Stimulated activated CD8-positive, alpha-beta memory T cell treated with anti-CD3 and anti-CD28 coated beads, Interleukin-15, amount 100 ng/mL, for 1 hour (primary cell): ENCODE measurements at regions not wholly inside any gene's neighbourhood (a gene's known extent, or its start where the extent isn't known, plus 50 kb on each side); places are given as distances from the start of the nearest gene placed in this dataset.
"Not testable (repeated sequence)": the region's sequence is repeated elsewhere in the genome, so short reads cannot be mapped to it uniquely, and the experiment has no call there.

Experiments used
- DNase-seq: peaks from one replicate; pipeline ENCODE4 v3.0.0-alpha.2; 2020; ENCODE audit warnings: low read depth

- DNase-seq, result no peak
Measured at GRCh38 chr14:88929656-88930436, 105.4 kb downstream of the TTC8 start.

- DNase-seq, result no peak
Measured at GRCh38 chr14:88931321-88932110, 107.1 kb downstream of the TTC8 start.

GRCh38 chr14:88933191-88933590 lies 108.7 kb downstream of the TTC8 start:
- no peak for DNase-seq

GRCh38 chr14:88934351-88934806 lies 109.9 kb downstream of the TTC8 start:
- no peak for DNase-seq

GRCh38 chr14:88935083-88935482 lies 110.6 kb downstream of the TTC8 start:
- no peak for DNase-seq

- DNase-seq, result no peak
Measured at GRCh38 chr14:88937706-88938105, 113.3 kb downstream of the TTC8 start.

- DNase-seq, result no peak
Measured at GRCh38 chr14:88940671-88941070, 116.2 kb downstream of the TTC8 start.

GRCh38 chr14:88941414-88941813 lies 117.0 kb downstream of the TTC8 start:
- DNase-seq, result no peak

GRCh38 chr14:88947646-88948598 lies 123.5 kb downstream of the TTC8 start:
- DNase-seq, result no peak

GRCh38 chr14:88950069-88950468 lies 125.6 kb downstream of the TTC8 start:
- no peak for DNase-seq

GRCh38 chr14:88951370-88951769 lies 126.9 kb downstream of the TTC8 start:
- DNase-seq, result no peak

GRCh38 chr14:88952901-88953300 lies 128.4 kb downstream of the TTC8 start:
- DNase-seq, result no peak

- no peak for DNase-seq
Measured at GRCh38 chr14:88955455-88955854, 131.0 kb downstream of the TTC8 start.

GRCh38 chr14:88960496-88960895 lies 136.0 kb downstream of the TTC8 start:
- no peak for DNase-seq

GRCh38 chr14:88961214-88961613 lies 136.8 kb downstream of the TTC8 start:
- no peak for DNase-seq

- no peak for DNase-seq
Measured at GRCh38 chr14:88962356-88962755, 137.9 kb downstream of the TTC8 start.

- DNase-seq, result no peak
Measured at GRCh38 chr14:88967299-88967698, 142.8 kb downstream of the TTC8 start.

- no peak for DNase-seq
Measured at GRCh38 chr14:88975043-88975830, 150.8 kb downstream of the TTC8 start.

- DNase-seq, result no peak
Measured at GRCh38 chr14:88975926-88976325, 151.5 kb downstream of the TTC8 start.

GRCh38 chr14:88980907-88981306 lies 156.5 kb downstream of the TTC8 start:
- not testable (repeated sequence) for DNase-seq

GRCh38 chr14:88981948-88982347 lies 157.5 kb downstream of the TTC8 start:
- no peak for DNase-seq
